K562 (cell line): ENCODE measurements at regions not wholly inside any gene's neighbourhood (a gene's known extent, or its start where the extent isn't known, plus 50 kb on each side); places are given as distances from the start of the nearest gene placed in this dataset.

ENCODE experiments used
- ATAC-seq: fragments of 200-7000 bp; cut with Tn5 transposase; 3 replicates; pipeline ENCODE4 v1.9.1; 2020; ENCODE audit warnings: moderate library complexity
- BruUV-seq: library from RNA; stranded (reverse); fragments of 400-500 nt; replicated peaks from 2 replicates; lab custom pipeline; 2021; lab: Mats Ljungman, UMichigan
- CTCF ChIA-PET: fragments of 300-600 bp; formaldehyde crosslinking; extraction: SDS; loops from one replicate; lab custom pipeline; 2021; ENCODE audit warnings: low intra/inter-chr PET ratio; lab: Yijun Ruan, JAX
- POLR2A ChIA-PET: fragments of 300-600, 350-650 bp; sonication (Branson Sonifier 250); formaldehyde crosslinking; extraction: SDS; loops from one replicate; lab custom pipeline; 2021; ENCODE audit warnings: antibody characterized with exemption, inconsistent platforms; lab: Yijun Ruan, JAX
- DNase-seq, 4 experiments: peaks; one replicate each; pipeline versions ENCODE4 v3.0.0 to v3.0.0-alpha.2; 2011 to 2018; ENCODE audit warnings: low spot score in 3 of 4, mixed read lengths in 3 of 4; ENCODE audit errors: extremely low read depth in 1 of 4
- FAIRE-seq: peaks from 2 replicates; lab custom pipeline; 2011; peaks lifted over from hg19 to GRCh38; lab: Jason Lieb, UNC
- H2AFZ ChIP-seq: 2 replicates; pipeline ENCODE4 v1.6.0; 2011; ENCODE audit warnings: low read depth, low read length, control low read depth, inconsistent platforms
- H3K27ac ChIP-seq: fragments of 200-600 bp; 3 replicates; pipeline ENCODE4 v1.8.0; 2011; ENCODE audit warnings: low read depth, mild to moderate bottlenecking, control low read depth, inconsistent platforms, low read length, moderate library complexity, mixed read lengths; ENCODE audit errors: extremely low read depth
- H3K27me3 ChIP-seq, 2 experiments: fragments of 300-600 bp in 1 of 2; 2 replicates in 1 of 2; 3 replicates in 1 of 2; pipeline versions ENCODE4 v1.6.0 to v1.8.0; 2011; ENCODE audit warnings: inconsistent platforms in 2 of 2, low read length in 2 of 2, mild to moderate bottlenecking in 1 of 2, mixed read lengths in 1 of 2, moderate library complexity in 1 of 2; ENCODE audit not compliant: control insufficient read depth in 2 of 2, insufficient read depth in 2 of 2
- H3K36me3 ChIP-seq: fragments of 300-600 bp; 3 replicates; pipeline ENCODE4 v1.8.0; 2011; ENCODE audit warnings: mild to moderate bottlenecking, low read length, inconsistent platforms; ENCODE audit not compliant: control insufficient read depth, insufficient read depth
- H3K4me1 ChIP-seq, 2 experiments: fragments of 200-600 bp in 1 of 2; replicated peaks in 1 of 2; 2 replicates in 1 of 2; 3 replicates in 1 of 2; pipeline versions ENCODE4 v1.5.1 to v1.8.0; 2011; ENCODE audit warnings: inconsistent platforms in 2 of 2, low read length in 2 of 2, mild to moderate bottlenecking in 1 of 2, mixed read lengths in 1 of 2, moderate library complexity in 1 of 2; ENCODE audit not compliant: control insufficient read depth in 2 of 2, insufficient read depth in 2 of 2
- H3K4me2 ChIP-seq: 2 replicates; pipeline ENCODE4 v1.6.1; 2011; ENCODE audit warnings: low read length, control low read depth, inconsistent platforms, mixed read lengths; ENCODE audit not compliant: insufficient read depth
- H3K4me3 ChIP-seq: fragments of 200-600 bp; sonication (generic), shearing (Covaris generic); 2 replicates; pipeline ENCODE4 v1.5.1; 2016; ENCODE audit warnings: control low read depth, inconsistent platforms
- H3K79me2 ChIP-seq: fragments of 200-600 bp; 3 replicates; pipeline ENCODE4 v1.8.0; 2011; ENCODE audit warnings: low read length, inconsistent platforms; ENCODE audit not compliant: control insufficient read depth, insufficient read depth
- H3K9ac ChIP-seq, 2 experiments: 2 replicates each; pipeline versions ENCODE4 v1.6.0 to v1.6.1; 2011; ENCODE audit warnings: low read depth in 2 of 2, low read length in 2 of 2, control low read depth in 1 of 2, inconsistent platforms in 1 of 2, mild to moderate bottlenecking in 1 of 2, mixed read lengths in 1 of 2; ENCODE audit not compliant: insufficient read depth in 1 of 2
- H3K9me1 ChIP-seq: one replicate; pipeline ENCODE4 v1.6.0; 2011; ENCODE audit warnings: inconsistent platforms, mild to moderate bottlenecking, low read length, moderate library complexity; ENCODE audit not compliant: control insufficient read depth, insufficient read depth
- H3K9me3 ChIP-seq: replicated peaks from 2 replicates; pipeline ENCODE4 v1.5.1; 2011; ENCODE audit warnings: low read depth, low read length, inconsistent platforms; ENCODE audit not compliant: control insufficient read depth, insufficient read depth
- H4K20me1 ChIP-seq: replicated peaks from 2 replicates; pipeline ENCODE4 v1.6.1; 2011; ENCODE audit warnings: low read length, inconsistent platforms, mixed read lengths; ENCODE audit not compliant: control insufficient read depth, insufficient read depth
- HMGN3 ChIP-seq: IDR thresholded peaks from 2 replicates; pipeline ENCODE4 v1.6.1; 2011; ENCODE audit warnings: borderline replicate concordance, low read depth, mild to moderate bottlenecking, mixed read lengths, low read length; ENCODE audit not compliant: insufficient read length; ENCODE audit errors: extremely low read depth
- IFI16 ChIP-seq: fragments of 250-450 bp; sonication (Bioruptor Pico); IDR thresholded peaks from 2 replicates; pipeline ENCODE4 v2.1.2; 2022; ENCODE audit warnings: mild to moderate bottlenecking, inconsistent platforms
- IRF2 ChIP-seq: sonication (generic); formaldehyde crosslinking; IDR thresholded peaks from 2 replicates; pipeline ENCODE4 v1.8.1; 2022; ENCODE audit warnings: mild to moderate bottlenecking, missing genetic modification reagents
- NBN ChIP-seq: fragments of 450-650 bp; IDR thresholded peaks from 2 replicates; pipeline ENCODE4 v1.6.1; 2016; ENCODE audit warnings: low read depth, mild to moderate bottlenecking
- PHB2 ChIP-seq: fragments of 450-650 bp; IDR thresholded peaks from 2 replicates; pipeline ENCODE4 v1.6.1; 2017; ENCODE audit warnings: low read depth
- PML ChIP-seq: IDR thresholded peaks from 2 replicates; pipeline ENCODE4 v1.6.1; 2012; ENCODE audit warnings: low read length, inconsistent platforms
- SRSF3 ChIP-seq: fragments of 200-400 bp; formaldehyde crosslinking; IDR thresholded peaks from 2 replicates; pipeline ENCODE4 v1.6.1; 2016; ENCODE audit warnings: mild to moderate bottlenecking, low read length, moderate library complexity; ENCODE audit not compliant: insufficient read depth
- SRSF9 ChIP-seq: fragments of 200-400 bp; formaldehyde crosslinking; IDR thresholded peaks from 2 replicates; pipeline ENCODE4 v1.6.1; 2017; ENCODE audit warnings: low read depth, low read length, borderline replicate concordance
- ZNF324 ChIP-seq: fragments of 250-450 bp; sonication (Bioruptor Pico); IDR thresholded peaks from 2 replicates; pipeline ENCODE4 v1.4.0; 2020; ENCODE audit warnings: mild to moderate bottlenecking
- ZNF445 ChIP-seq: fragments of 250-450 bp; sonication (Bioruptor Pico); IDR thresholded peaks from 2 replicates; pipeline ENCODE4 v1.4.0; 2020; ENCODE audit warnings: low read depth, mild to moderate bottlenecking, moderate library complexity
- ZNF511 ChIP-seq: sonication (generic); formaldehyde crosslinking; IDR thresholded peaks from 2 replicates; pipeline ENCODE4 v1.8.0; 2022; ENCODE audit warnings: mild to moderate bottlenecking, missing genetic modification reagents
- WGBS: fragments of 100-300 bp; shearing (Covaris generic); methylation state at CpG from one replicate; pipeline ENCODE4 v1.1.6; 2016; ENCODE audit warnings: low coverage, mixed read lengths; ENCODE audit not compliant: insufficient coverage; ENCODE audit errors: missing lambda C conversion rate; 5-methylcytosine and 5-hydroxymethylcytosine counted together
- in situ Hi-C: fragments of 300-500 bp; cut with MboI; formaldehyde crosslinking; loops from 4 replicates; pipeline ENCODE4 v1.15.0; 2018; ENCODE audit warnings: inconsistent platforms, mixed read lengths
- intact Hi-C: fragments of 100-400 bp; cut with micrococcal nuclease; formaldehyde crosslinking; loops from 2 replicates; pipeline ENCODE4 v1.14.2; 2022

DNA sequence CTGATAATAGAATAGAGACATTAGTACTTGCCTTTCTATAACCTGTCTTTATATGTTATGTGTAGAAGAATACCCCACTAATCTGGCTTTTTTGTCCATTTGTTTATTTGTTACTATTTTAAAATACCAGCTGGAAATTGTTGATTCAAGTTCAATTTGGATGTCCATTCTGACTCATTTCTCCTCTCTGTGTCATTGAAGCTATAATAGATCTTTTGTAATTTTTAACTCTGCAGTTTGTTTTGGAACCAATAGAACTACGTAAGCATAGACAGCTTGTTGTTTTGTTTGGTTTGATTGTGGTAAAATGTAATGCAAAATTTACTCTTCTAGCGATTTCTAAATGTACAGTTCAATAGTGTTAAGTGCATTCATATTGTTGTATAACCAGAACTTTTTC, 390.4 kb downstream of the ZIC1 start:
- Histone ChIP-seq H3K9ac (no peak overlapping the region), H3K27ac (no peak overlapping the region), H3K4me3 (no peak overlapping the region), H4K20me1 (no peaks in the 10 kb centered on the region), H3K4me2 (no peak overlapping the region), H3K36me3 (no peaks in the 10 kb centered on the region), H3K9me3 (no peaks in the 10 kb centered on the region), H3K79me2 (no peaks in the 10 kb centered on the region), H2AFZ (no peak overlapping the region), H3K9me1 (no peaks in the 10 kb centered on the region), H3K4me1 (no peaks in the 10 kb centered on the region), H3K27me3 (no peaks in the 10 kb centered on the region)
- no TSS peak for BruUV-seq
- in situ Hi-C loops (no loop called here), intact Hi-C loops (no loop called here)
- ChIA-PET POLR2A (no interaction called here), CTCF (no interaction called here)
- DNase-seq (no peak), FAIRE-seq (no peak), ATAC-seq (no peak)
- TF ChIP-seq SRSF3 (no peak), NBN (no peak), ZNF445 (CRISPR knock-in tag) (no peak), PHB2 (no peak), IFI16 (CRISPR knock-in tag) (no peak)
- WGBS, result 0% methylated on average over 2 of the region's 2 CpGs

DNA sequence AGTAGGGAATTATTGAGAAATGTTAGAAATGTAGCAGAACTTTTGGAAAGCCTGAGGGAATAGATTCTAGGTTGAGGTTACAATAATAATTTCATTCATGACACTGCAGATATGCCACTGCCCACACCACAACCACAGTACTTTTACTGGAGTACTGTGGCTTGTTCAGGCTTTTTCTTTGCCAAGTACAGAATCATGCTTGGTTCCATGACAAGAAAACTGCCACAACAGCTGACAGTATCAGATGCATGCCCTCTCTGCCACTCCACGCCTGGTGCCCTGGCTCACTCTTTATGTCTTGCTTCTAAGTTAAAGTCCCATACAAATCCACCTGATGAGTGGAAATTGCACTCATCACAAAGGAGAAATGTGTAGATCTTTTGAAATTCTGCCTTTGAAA, 398.6 kb downstream of the ZIC1 start:
- Histone ChIP-seq H2AFZ (no peak overlapping the region), H3K4me2 (no peak overlapping the region), H3K4me3 (no peak overlapping the region), H3K27me3 (no peaks in the 10 kb centered on the region), H3K9me3 (no peaks in the 10 kb centered on the region), H4K20me1 (no peaks in the 10 kb centered on the region), H3K79me2 (no peaks in the 10 kb centered on the region), H3K9ac (no peak overlapping the region), H3K27ac (no peak overlapping the region), H3K36me3 (no peaks in the 10 kb centered on the region), H3K9me1 (no peaks in the 10 kb centered on the region), H3K4me1 (no peaks in the 10 kb centered on the region)
- intact Hi-C loops, result no loop called here
- POLR2A ChIA-PET, result no interaction called here
- DNase-seq, result no peak
- in situ Hi-C loops, result no loop called here
- FAIRE-seq, result no peak
- ATAC-seq, result no peak
- 0% methylated on average over 1 of the region's 1 CpG for WGBS
- no TSS peak for BruUV-seq
- CTCF ChIA-PET, result no interaction called here
- TF ChIP-seq ZNF324 (CRISPR knock-in tag) (no peak), HMGN3 (no peak), ZNF511 (CRISPR knock-in tag) (no peak), PML (no peak), IRF2 (CRISPR knock-in tag) (no peak), SRSF9 (no peak)
